DMS153 treated with DMSO at 0.1 percent for 48 hours (cell line): ENCODE measurements at regions not wholly inside any gene's neighbourhood (a gene's known extent, or its start where the extent isn't known, plus 50 kb on each side); places are given as distances from the start of the nearest gene placed in this dataset.

Experiments
- DNase-seq: peaks from one replicate; lab custom pipeline; 2025; ENCODE audit not compliant: unreplicated experiment; lab: John Stamatoyannopoulos, UW

DNA sequence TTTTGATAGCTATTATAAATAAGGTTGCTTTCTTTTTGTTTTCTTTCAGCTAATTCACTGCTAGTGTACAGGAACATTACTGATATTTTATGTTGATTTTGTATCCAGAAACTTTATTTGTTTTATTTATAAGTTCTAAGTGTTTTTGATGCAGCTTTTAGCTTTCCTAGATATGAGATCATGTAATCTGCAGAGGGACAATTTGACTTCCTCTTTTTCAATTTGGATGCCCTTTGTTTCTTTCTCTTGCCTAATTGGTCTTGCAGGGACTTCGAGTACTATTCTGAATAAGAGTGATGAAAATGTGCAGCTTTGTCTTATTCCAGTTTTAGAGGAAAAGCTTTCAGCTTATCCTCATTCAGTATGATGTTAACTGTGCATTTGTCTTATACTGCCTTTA is 643.4 kb upstream of the CDH2 start:
- no peak for DNase-seq

GRCh38 chr18:28816155-28816554 is 639.2 kb upstream of the CDH2 start:
- DNase-seq: no peak

DNA sequence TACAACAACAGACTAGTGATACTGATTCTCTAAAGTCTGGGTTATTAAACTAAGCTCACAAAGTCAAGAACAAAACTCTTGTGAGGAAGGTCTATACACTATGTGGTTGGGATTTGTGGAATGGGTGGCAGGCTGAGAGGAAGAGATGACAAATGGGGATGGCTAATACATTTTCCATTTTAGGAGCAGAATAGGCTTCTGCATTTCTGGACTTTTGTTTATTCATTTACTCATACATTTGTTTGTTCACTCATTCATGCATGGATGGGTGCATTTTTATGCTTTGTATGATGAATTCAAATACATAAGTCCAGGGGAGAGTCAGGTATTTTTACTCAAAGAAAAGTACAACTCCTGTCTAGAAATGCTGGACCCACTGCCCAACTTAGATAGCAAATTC is 637.4 kb upstream of the CDH2 start:
- no peak for DNase-seq

GRCh38 chr18:28808373-28808772 is 631.4 kb upstream of the CDH2 start:
- no peak for DNase-seq

DNA sequence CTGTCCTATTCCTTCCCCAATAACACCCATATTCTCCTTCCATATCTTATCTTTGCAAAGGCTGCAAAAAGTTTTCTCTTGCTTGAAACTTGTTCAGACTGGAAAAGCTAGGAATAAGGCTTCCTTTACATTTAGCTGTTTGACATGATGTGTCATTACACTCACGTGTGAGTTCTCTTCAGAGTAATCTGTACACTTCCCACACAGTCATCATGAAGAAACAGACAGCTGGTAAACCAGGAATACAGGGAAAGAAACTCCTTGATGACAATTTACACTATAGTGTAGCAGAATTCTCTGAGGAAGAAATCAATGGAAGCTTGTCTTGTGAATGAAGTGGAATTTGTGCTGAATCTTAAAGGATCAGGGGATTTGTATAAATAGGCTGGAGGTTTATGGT is 628.6 kb upstream of the CDH2 start:
- DNase-seq: no peak

DNA sequence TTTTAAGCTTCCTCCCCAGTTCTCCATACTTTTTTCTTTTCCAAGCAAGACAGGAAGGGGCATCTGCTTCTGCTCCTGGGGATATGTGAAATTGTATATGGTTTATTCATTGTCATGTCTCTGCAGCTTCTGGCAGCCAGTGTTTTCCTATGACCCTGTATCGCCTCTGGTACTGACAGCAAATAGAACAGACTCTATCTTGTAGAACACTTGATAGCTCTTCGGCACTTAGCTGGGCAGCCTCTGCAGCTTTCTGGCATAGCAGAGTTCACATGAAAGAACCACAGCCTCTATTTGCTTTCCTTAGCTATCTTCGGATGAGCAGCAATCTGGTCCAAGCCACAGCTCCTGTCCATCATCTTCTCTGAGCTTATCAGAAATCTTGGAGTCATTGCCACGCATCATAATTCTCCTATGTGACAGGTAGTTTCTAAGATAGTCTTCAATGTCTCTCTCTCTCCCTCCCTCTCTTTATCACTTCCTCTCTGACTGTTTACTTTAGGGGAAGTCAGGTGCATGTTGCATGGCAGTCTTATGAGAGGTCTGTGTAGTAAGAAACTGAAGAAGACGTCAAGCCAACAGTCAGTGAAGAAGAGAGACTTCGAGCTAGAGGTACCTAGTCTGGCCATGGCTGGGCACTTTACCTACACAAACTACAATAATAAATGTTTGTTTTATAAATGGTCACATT is 627.7 kb upstream of the CDH2 start:
- no peak for DNase-seq

- DNase-seq: no peak
Measured at GRCh38 chr18:28802546-28802945, 625.6 kb upstream of the CDH2 start.

DNA sequence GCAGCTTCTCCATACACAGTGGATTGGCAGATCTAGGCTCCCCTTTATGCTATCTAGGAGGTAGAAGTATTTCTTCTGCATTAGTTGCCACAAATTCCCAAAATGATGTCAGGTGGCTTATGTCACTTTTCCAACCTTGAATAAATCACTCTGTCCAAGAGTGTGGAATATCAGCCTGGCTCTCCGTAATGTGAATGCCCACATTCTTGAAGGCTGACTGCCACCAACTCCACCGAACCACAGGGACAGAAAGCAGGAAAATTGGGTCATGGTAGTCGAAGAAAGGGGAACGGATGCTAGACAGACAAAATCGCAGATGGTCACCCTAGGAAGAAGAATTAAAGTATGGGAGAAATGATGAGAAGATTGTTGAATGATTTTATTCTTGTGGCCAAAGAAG is 624.9 kb upstream of the CDH2 start:
- no peak for DNase-seq

- DNase-seq: no peak
Measured at GRCh38 chr18:28794459-28795245, 617.7 kb upstream of the CDH2 start.

GRCh38 chr18:28793901-28794300 is 617.0 kb upstream of the CDH2 start:
- DNase-seq: peak; percentile 24

DNA sequence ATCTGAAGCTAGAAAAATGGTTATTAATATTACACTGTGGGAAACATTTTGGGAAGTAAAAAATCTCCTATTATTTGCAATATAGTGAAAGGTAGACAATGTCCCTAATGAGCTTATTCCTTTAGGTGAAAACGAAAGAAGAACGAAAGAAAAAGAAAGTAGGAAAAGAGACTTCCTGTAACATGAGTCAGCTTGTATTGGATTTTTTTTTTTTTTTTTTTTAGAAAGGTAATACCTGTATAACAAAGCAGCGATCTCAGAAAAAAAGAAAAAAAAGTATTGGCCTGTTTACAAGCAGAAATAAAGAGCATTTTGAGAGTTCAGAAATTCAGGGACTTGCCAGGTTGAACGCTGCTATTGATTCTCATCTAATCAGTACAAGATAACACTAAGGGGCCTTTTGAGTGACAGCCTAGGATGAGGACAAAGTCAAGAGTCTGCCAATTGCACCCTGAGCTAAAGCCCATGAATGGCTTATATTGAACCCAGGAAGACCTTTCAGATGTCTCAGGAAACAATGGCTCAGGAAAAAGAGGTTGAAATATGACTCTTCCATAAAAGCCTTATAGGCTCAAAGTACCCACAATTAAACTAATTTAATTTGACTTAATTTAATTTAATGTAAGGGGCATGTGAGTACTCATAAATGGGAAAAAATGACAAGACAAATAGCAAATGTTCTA is 615.6 kb upstream of the CDH2 start:
- no peak for DNase-seq

- DNase-seq: no peak
Measured at GRCh38 chr18:28791101-28791500, 614.2 kb upstream of the CDH2 start.

DNA sequence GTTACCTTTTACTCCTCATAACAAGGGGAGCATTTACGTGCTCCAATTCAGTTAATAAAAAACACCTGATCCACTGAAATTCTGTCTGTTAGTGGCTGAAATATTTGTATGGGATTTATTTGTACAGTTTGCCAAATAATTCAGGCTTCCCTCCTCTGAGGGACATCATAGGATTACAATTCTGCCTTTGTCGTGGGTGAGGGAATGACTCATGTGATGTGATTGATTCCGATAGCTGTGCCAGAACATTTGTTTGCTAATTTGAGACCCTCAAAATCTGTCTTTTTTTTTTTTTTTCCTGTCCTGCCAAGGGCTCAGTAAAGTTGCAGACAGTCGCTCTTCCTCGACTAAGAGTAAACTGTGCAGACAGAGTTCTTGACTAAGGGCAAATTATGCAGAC is 612.6 kb upstream of the CDH2 start:
- no peak for DNase-seq

- DNase-seq: no peak
Measured at GRCh38 chr18:28786926-28787325, 610.0 kb upstream of the CDH2 start.

DNA sequence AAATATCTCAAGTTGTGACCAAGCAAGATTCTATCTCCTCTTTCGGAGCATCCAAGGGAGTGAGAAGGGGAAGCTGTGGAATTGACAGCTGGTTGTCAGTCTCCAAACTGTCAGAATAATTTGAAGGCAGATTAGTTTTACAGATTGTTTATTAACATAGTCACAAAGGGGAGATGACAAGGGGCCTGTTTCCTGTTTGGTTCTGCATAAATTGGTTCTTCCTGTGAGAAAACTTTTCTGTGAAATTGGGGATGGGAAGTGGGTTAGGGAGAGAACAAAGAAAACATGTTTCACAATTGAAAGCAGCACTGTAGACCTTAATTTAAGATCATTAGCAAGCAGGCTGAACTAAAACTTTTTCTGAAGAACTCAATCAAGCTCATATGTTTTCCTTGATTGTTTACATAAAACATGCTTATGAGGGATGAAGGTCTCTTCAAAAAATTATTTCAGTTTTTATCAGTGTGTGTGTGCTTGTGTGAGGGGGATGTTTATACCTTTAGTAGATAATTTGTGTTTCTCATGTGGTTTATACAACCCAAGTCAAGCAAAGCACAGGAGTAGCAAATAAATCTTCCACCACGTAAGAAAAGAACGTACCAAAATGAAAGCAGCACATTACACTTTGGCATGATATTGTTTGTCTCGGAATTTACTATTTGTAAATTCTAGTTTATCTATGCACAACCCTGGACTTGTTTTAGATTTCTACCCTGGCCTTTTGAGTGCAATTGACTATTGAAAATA is 604.9 kb upstream of the CDH2 start:
- DNase-seq: no peak

- no peak for DNase-seq
Measured at GRCh38 chr18:28778706-28779105, 601.8 kb upstream of the CDH2 start.

DNA sequence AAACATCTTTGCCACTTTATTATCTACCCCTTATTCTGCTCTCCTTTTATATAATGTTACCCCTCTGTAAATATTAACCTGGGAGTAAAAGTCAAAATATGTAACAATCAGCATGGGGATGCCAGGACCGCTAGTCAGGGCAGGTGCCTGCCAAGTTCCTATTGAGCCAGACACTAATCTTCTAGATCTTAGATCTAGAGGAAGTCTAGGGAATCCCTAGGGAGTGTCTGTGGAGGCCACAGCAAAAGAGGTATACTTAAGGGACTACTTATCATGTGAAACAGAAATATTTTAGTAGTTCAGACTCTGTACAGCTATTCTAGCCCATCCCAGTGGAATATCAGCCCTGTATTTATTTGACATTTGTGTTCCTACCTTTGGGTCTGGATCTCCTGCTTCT is 600.8 kb upstream of the CDH2 start:
- DNase-seq: no peak

DNA sequence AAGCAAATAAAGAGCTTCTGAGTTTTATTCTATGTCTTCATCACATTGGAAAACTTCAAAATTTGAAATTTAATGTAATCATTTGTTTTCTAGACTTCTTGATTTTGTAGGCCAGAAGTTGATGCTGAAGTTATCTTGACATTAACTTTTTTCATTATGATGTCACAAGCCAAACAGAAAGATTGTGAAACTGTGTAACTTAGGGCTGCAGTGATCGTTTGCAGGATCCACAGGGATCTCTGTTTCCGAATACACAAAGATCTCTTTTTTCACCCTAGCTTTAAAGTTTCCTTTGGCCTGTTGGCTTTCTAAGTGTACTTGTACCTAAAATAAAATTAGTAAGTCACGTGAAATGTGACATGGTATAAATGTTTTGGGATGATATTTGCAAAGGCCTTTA is 594.9 kb upstream of the CDH2 start:
- no peak for DNase-seq

- no peak for DNase-seq
Measured at GRCh38 chr18:28768791-28769768, 592.1 kb upstream of the CDH2 start.

DNA sequence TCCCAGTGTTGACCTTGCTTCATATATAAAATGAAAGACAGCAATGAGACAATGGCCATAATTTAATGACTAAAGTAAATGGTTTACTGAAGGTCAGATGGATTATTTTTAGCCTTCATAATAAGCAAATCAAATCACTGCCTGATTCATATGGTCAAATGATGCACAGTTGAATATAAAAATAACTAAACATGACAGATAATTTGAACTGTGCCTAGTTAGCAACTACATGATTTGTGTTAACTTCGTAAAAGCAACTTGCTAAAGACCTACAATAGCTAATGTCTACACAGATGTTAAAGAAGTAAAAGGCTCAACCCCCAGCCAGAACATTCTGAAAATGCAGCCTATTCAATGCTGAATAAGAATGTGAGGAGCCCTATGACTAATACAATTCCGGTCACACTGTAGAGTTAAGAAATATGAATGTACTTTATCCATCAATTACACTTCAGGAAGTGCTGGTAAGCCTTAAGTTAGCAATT is 590.8 kb upstream of the CDH2 start:
- DNase-seq: no peak
